GM12878 (cell line): ENCODE measurements at regions not wholly inside any gene's neighbourhood (a gene's known extent, or its start where the extent isn't known, plus 50 kb on each side); places are given as distances from the start of the nearest gene placed in this dataset.

Experiments used
- ATAC-seq: fragments of 200-7000 bp; cut with Tn5 transposase; 3 replicates; pipeline ENCODE4 v1.9.1; 2020; ENCODE audit warnings: mild to moderate bottlenecking, moderate library complexity
- BruUV-seq: library from RNA; stranded (reverse); fragments of 400-500 nt; replicated peaks from 2 replicates; lab custom pipeline; 2021; lab: Mats Ljungman, UMichigan
- CTCF ChIA-PET: fragments of 300-600 bp; sonication (Branson Sonifier 250); formaldehyde crosslinking; extraction: SDS; loops from one replicate; lab custom pipeline; 2021; ENCODE audit warnings: inconsistent platforms; lab: Yijun Ruan, JAX
- POLR2A ChIA-PET: fragments of 350-600 bp; formaldehyde crosslinking; extraction: SDS; loops from one replicate; lab custom pipeline; 2021; ENCODE audit warnings: inconsistent platforms; lab: Charles Lee
- RAD21 ChIA-PET: fragments of 300-600 bp; sonication (Branson Sonifier 250); formaldehyde crosslinking; loops from one replicate; lab custom pipeline; 2023; ENCODE audit warnings: antibody characterized with exemption; ENCODE audit not compliant: unreplicated experiment; lab: Charles Lee
- SMC1A ChIA-PET: fragments of 300-600 bp; sonication (Branson Sonifier 250); formaldehyde crosslinking; loops from one replicate; lab custom pipeline; 2023; ENCODE audit not compliant: unreplicated experiment, uncharacterized antibody; lab: Charles Lee
- DNase-seq: peaks from one replicate; pipeline ENCODE4 v3.0.0-alpha.2; 2011; ENCODE audit warnings: low read depth, low spot score
- FAIRE-seq: peaks from 3 replicates; lab custom pipeline; 2011; peaks lifted over from hg19 to GRCh38; lab: Jason Lieb, UNC
- H2AFZ ChIP-seq: 2 replicates; pipeline ENCODE4 v1.6.0; 2011; ENCODE audit warnings: low read depth, low read length, control low read depth; ENCODE audit not compliant: control insufficient read depth
- H3K27ac ChIP-seq: 2 replicates; pipeline ENCODE4 v1.5.1; 2011; ENCODE audit warnings: control low read depth; ENCODE audit not compliant: control insufficient read depth, insufficient read depth
- H3K27me3 ChIP-seq, 2 experiments: replicated peaks in 1 of 2; 2 replicates each; pipeline versions ENCODE4 v1.6.0 to v1.6.1; 2011; ENCODE audit warnings: low read length in 1 of 2; ENCODE audit not compliant: control insufficient read depth in 2 of 2, insufficient read depth in 2 of 2
- H3K36me3 ChIP-seq, 2 experiments: 2 replicates each; pipeline ENCODE4 v1.5.1; 2011; ENCODE audit warnings: low read length in 1 of 2; ENCODE audit not compliant: control insufficient read depth in 2 of 2, insufficient read depth in 2 of 2
- H3K4me1 ChIP-seq: 2 replicates; pipeline ENCODE4 v1.6.1; 2011; ENCODE audit warnings: mild to moderate bottlenecking, low read length, moderate library complexity, mixed read lengths; ENCODE audit not compliant: control insufficient read depth, insufficient read depth
- H3K4me2 ChIP-seq: 2 replicates; pipeline ENCODE4 v1.6.0; 2011; ENCODE audit warnings: control low read depth; ENCODE audit not compliant: control insufficient read depth, insufficient read depth
- H3K4me3 ChIP-seq: fragments of 200-600 bp; sonication (generic); 2 replicates; pipeline ENCODE4 v1.5.1; 2016
- H3K79me2 ChIP-seq: 2 replicates; pipeline ENCODE4 v1.6.0; 2011; ENCODE audit warnings: low read length; ENCODE audit not compliant: control insufficient read depth, insufficient read depth
- H3K9ac ChIP-seq: 2 replicates; pipeline ENCODE4 v1.8.0; 2011; ENCODE audit warnings: low read length, control low read depth, mixed read lengths; ENCODE audit not compliant: control insufficient read depth, insufficient read depth
- H3K9me3 ChIP-seq: replicated peaks from 3 replicates; pipeline ENCODE4 v1.5.1; 2011; ENCODE audit warnings: mild to moderate bottlenecking, low read length; ENCODE audit not compliant: control insufficient read depth, insufficient read depth
- H4K20me1 ChIP-seq: 2 replicates; pipeline ENCODE4 v1.6.0; 2011; ENCODE audit not compliant: control insufficient read depth, insufficient read depth
- BHLHE40 ChIP-seq, 2 experiments: fragments of 450-650 bp in 1 of 2; IDR thresholded peaks; 2 replicates each; pipeline ENCODE4 v1.6.1; 2011 to 2017; ENCODE audit warnings: low read depth in 2 of 2, borderline replicate concordance in 1 of 2, improper control_type of control experiment in 1 of 2, low read length in 1 of 2, mild to moderate bottlenecking in 1 of 2
- JUNB ChIP-seq: IDR thresholded peaks from 2 replicates; pipeline ENCODE4 v1.6.1; 2016; ENCODE audit warnings: antibody characterized with exemption, mild to moderate bottlenecking
- POLR2AphosphoS5 ChIP-seq: IDR thresholded peaks from 2 replicates; pipeline ENCODE4 v1.6.1; 2011; ENCODE audit warnings: mild to moderate bottlenecking, low read length, inconsistent platforms
- STAT1 ChIP-seq: fragments of 450-650 bp; conservative IDR thresholded peaks from 2 replicates; pipeline ENCODE4 v1.6.1; 2014; ENCODE audit warnings: antibody characterized with exemption, mild to moderate bottlenecking
- TAF1 ChIP-seq: IDR thresholded peaks from 2 replicates; pipeline ENCODE4 v1.6.1; 2011; ENCODE audit warnings: mild to moderate bottlenecking, low read depth, low read length, borderline replicate concordance
- ZBTB11 ChIP-seq: fragments of 450-650 bp; formaldehyde crosslinking; IDR thresholded peaks from 2 replicates; pipeline ENCODE4 v1.5.0; 2022; ENCODE audit warnings: mild to moderate bottlenecking, missing genetic modification characterization
- ZNF24 ChIP-seq: fragments of 450-650 bp; IDR thresholded peaks from 2 replicates; pipeline ENCODE4 v1.6.1; 2017; ENCODE audit warnings: antibody characterized with exemption, mild to moderate bottlenecking
- WGBS: methylation state at CpG from one replicate; pipeline ENCODE4 v1.1.6; 2016; ENCODE audit warnings: low lambda C conversion rate; ENCODE audit not compliant: insufficient replicate concordance, insufficient coverage; ENCODE audit errors: missing lambda C conversion rate; 5-methylcytosine and 5-hydroxymethylcytosine counted together
- in situ Hi-C: fragments of 300-500 bp; cut with MboI; formaldehyde crosslinking; loops from 9 replicates; pipeline ENCODE4 v1.14.3; 2018; ENCODE audit warnings: mixed read lengths
- intact Hi-C: fragments of 100-400 bp; cut with micrococcal nuclease; formaldehyde crosslinking; loops from one replicate; pipeline ENCODE4 v1.14.2; 2022; ENCODE audit not compliant: unreplicated experiment
- TF ChIP-seq, protein P1 (sequence below): IDR thresholded peaks from 2 replicates; pipeline ENCODE4 v1.6.1; 2012; ENCODE audit warnings: low read depth, low read length, improper control_type of control experiment
- TF ChIP-seq, protein P2 (sequence below): fragments of 450-650 bp; IDR thresholded peaks from 2 replicates; pipeline ENCODE4 v1.6.1; 2018; ENCODE audit warnings: borderline replicate concordance, mild to moderate bottlenecking; ENCODE audit not compliant: partially characterized antibody

GRCh38 chr9:7653262-7653661 is 146.3 kb downstream of the DMAC1 start:
- Histone ChIP-seq H2AFZ (no peak overlapping the region), H3K4me2 (no peak overlapping the region), H3K27ac (no peak overlapping the region), H3K9ac (no peak overlapping the region), H3K9me3 (no peaks in the 10 kb centered on the region), H3K79me2 (no peaks in the 10 kb centered on the region), H4K20me1 (no peaks in the 10 kb centered on the region), H3K36me3 (no peaks in the 10 kb centered on the region), H3K27me3 (no peaks in the 10 kb centered on the region), H3K4me3 (no peak overlapping the region), H3K4me1 (no peaks in the 10 kb centered on the region)
- intact Hi-C loops (no loop called here), in situ Hi-C loops (no loop called here)
- ChIA-PET RAD21 (no interaction called here), POLR2A (interaction anchor here (0.5 kb wide), 1 partner anchor 911 kb away, joined by 4 read pairs; no protein-coding TSS in a partner anchor), SMC1A (interaction anchor here (0.7 to 1.5 kb wide), 2 partner anchors 420 to 561 kb away, joined by 3 read pairs; no protein-coding TSS in a partner anchor), CTCF (interaction anchor here (0.6 to 0.8 kb wide), 2 partner anchors 15 to 787 kb away, joined by 3 read pairs; no protein-coding TSS in a partner anchor)
- no peak for TF ChIP-seq STAT1
- no peak for TF ChIP-seq JUNB
- no peak for TF ChIP-seq ZNF24
- no peak for TF ChIP-seq BHLHE40 (IDR thresholded peaks at IDR 0.05; ENCODE audit: borderline replicate concordance in 1 of 2, low read depth in 2 of 2, low read length in 1 of 2)
- TF ChIP-seq, protein P1, sequence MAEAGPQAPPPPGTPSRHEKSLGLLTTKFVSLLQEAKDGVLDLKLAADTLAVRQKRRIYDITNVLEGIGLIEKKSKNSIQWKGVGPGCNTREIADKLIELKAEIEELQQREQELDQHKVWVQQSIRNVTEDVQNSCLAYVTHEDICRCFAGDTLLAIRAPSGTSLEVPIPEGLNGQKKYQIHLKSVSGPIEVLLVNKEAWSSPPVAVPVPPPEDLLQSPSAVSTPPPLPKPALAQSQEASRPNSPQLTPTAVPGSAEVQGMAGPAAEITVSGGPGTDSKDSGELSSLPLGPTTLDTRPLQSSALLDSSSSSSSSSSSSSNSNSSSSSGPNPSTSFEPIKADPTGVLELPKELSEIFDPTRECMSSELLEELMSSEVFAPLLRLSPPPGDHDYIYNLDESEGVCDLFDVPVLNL: no peak
- no peak for TF ChIP-seq TAF1
- TF ChIP-seq ZBTB11 (CRISPR knock-in tag): no peak
- TF ChIP-seq, protein P2, sequence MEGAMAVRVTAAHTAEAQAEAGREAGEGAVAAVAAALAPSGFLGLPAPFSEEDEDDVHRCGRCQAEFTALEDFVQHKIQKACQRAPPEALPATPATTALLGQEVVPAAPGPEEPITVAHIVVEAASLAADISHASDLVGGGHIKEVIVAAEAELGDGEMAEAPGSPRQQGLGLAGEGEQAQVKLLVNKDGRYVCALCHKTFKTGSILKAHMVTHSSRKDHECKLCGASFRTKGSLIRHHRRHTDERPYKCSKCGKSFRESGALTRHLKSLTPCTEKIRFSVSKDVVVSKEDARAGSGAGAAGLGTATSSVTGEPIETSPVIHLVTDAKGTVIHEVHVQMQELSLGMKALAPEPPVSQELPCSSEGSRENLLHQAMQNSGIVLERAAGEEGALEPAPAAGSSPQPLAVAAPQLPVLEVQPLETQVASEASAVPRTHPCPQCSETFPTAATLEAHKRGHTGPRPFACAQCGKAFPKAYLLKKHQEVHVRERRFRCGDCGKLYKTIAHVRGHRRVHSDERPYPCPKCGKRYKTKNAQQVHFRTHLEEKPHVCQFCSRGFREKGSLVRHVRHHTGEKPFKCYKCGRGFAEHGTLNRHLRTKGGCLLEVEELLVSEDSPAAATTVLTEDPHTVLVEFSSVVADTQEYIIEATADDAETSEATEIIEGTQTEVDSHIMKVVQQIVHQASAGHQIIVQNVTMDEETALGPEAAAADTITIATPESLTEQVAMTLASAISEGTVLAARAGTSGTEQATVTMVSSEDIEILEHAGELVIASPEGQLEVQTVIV: no peak
- TF ChIP-seq POLR2AphosphoS5: no peak
- DNase-seq (no peak), FAIRE-seq (no peak), ATAC-seq (no peak)
- no TSS peak for BruUV-seq
- 18% methylated on average over 7 of the region's 7 CpGs for WGBS
